G401 (cell line): ENCODE measurements at regions not wholly inside any gene's neighbourhood (a gene's known extent, or its start where the extent isn't known, plus 50 kb on each side); places are given as distances from the start of the nearest gene placed in this dataset.
"Not testable (repeated sequence)": the region's sequence is repeated elsewhere in the genome, so short reads cannot be mapped to it uniquely, and the experiment has no call there.

ENCODE experiments used
- DNase-seq: peaks from one replicate; pipeline ENCODE4 v3.0.0-alpha.2; 2015; ENCODE audit warnings: low spot score
- in situ Hi-C: cut with HindIII; loops from 2 replicates; pipeline ENCODE4 v1.10.0; 2016; ENCODE audit warnings: low sequenced_read_pairs, mixed read lengths

GRCh38 chr2:89756616-89757015 is 1065.1 kb downstream of the RPIA start:
- in situ Hi-C loops = not testable (repeated sequence)

GRCh38 chr2:89758332-89759026 is 1067.0 kb downstream of the RPIA start:
- DNase-seq, in situ Hi-C loops: not testable (repeated sequence)

More at GRCh38 chr2:89756616-89757015, 1065.1 kb downstream of the RPIA start:
- DNase-seq = not testable (repeated sequence)

- in situ Hi-C loops, DNase-seq: not testable (repeated sequence)
Observed at GRCh38 chr2:89760762-89761161, 1069.3 kb downstream of the RPIA start.

- DNase-seq, in situ Hi-C loops: not testable (repeated sequence)
Observed at GRCh38 chr2:89761171-89761570, 1069.7 kb downstream of the RPIA start.

GRCh38 chr2:89761863-89762262 is 1070.4 kb downstream of the RPIA start:
- DNase-seq, in situ Hi-C loops: not testable (repeated sequence)

- in situ Hi-C loops, DNase-seq: not testable (repeated sequence)
Observed at GRCh38 chr2:89762461-89763253, 1071.2 kb downstream of the RPIA start.

GRCh38 chr2:89763254-89763580 is 1071.7 kb downstream of the RPIA start:
- no peak for DNase-seq
- in situ Hi-C loops = no loop called here

- in situ Hi-C loops = no loop called here
- DNase-seq = no peak
Observed at GRCh38 chr2:89763581-89764485, 1072.4 kb downstream of the RPIA start.

GRCh38 chr2:89764571-89765360 is 1073.3 kb downstream of the RPIA start:
- in situ Hi-C loops, DNase-seq: not testable (repeated sequence)

GRCh38 chr2:89765361-89765718 is 1073.9 kb downstream of the RPIA start:
- DNase-seq, in situ Hi-C loops: not testable (repeated sequence)

GRCh38 chr2:89766141-89766990 is 1074.9 kb downstream of the RPIA start:
- in situ Hi-C loops, DNase-seq: not testable (repeated sequence)

GRCh38 chr2:89767058-89767457 is 1075.6 kb downstream of the RPIA start:
- in situ Hi-C loops, DNase-seq: not testable (repeated sequence)

- in situ Hi-C loops = no loop called here
- DNase-seq = no peak
Observed at GRCh38 chr2:89767572-89768435, 1076.3 kb downstream of the RPIA start.

- DNase-seq = no peak
- in situ Hi-C loops = no loop called here
Observed at GRCh38 chr2:89775885-89776284, 1084.4 kb downstream of the RPIA start.

- in situ Hi-C loops = no loop called here
- DNase-seq = no peak
Observed at GRCh38 chr2:89780318-89780717, 1088.8 kb downstream of the RPIA start.

- in situ Hi-C loops = no loop called here
- no peak for DNase-seq
Observed at GRCh38 chr2:89781962-89782361, 1090.5 kb downstream of the RPIA start.

- no peak for DNase-seq
- in situ Hi-C loops = no loop called here
Observed at GRCh38 chr2:89784960-89785359, 1093.5 kb downstream of the RPIA start.
